Lung microvascular endothelial cell (primary cell): ENCODE measurements at regions not wholly inside any gene's neighbourhood (a gene's known extent, or its start where the extent isn't known, plus 50 kb on each side); places are given as distances from the start of the nearest gene placed in this dataset.

ENCODE experiments used
- DNase-seq, 2 donors: peaks; one replicate each; pipeline versions ENCODE4 v3.0.0 to v3.0.0-alpha.2; 2010; ENCODE audit warnings: low read depth in 2 of 2

DNA sequence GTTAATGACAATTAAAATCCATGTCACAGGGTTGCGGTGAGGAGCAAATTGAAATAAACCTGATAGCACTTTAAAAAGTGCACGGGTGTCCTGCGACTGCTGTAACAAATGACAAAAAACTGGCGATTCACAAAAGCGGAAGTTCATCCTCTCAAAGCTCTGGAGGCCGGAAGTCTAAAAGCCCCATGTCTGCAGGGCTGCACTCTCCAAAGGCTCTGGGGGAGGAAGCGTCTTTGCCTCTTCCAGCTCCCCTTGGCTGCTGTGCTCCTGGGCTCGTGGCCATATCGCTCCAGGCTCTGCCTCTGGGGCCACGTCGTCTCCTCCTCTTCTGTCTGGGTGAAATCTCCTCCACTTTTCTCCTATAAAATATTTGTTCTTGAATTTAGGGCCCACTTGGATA, 273.9 kb upstream of the IRX2 start:
- DNase-seq: no peak

- DNase-seq: no peak
Observed at GRCh38 chr5:3024976-3025375, 273.5 kb upstream of the IRX2 start.

DNA sequence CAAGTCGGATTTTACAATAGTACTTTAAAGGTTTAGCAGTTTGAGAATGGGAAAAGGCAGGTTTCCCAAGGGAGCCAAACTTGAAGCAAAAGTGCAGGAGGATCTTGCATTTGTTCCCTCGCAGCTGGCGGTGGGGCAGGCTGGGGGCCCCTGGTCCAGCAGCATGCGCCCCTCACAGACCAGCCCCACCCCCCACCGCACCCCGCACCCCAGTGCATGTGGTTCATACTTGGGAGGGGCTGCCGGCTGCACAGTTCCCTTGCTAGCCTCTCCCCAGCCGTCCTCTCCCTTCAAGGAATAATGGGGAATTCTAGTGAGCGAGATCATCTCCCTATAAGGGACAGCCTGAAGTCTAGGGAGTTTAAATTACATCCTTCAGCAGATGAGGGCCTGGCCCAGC, 273.1 kb upstream of the IRX2 start:
- no peak for DNase-seq

- DNase-seq: no peak
Observed at GRCh38 chr5:3024126-3024525, 272.6 kb upstream of the IRX2 start.

DNA sequence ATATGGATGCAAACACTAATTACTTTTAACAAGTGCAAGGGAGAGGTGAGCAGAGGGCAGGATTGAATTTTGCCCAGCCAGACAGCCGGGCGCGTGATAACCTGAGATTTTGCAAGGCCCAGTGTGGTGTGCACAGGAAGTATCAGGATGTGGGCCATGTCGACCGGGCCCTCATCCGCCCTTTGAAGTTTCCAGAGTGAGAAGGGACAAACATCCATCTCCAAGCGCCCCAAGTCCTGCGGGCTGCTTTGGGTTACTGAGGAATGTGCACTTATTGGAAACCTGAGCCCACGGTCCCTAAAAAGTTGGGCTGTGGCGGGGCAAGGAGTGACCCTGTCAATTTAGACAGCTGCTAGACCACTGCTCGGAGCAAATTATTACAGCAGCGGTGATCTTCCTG, 272.2 kb upstream of the IRX2 start:
- DNase-seq: no peak

GRCh38 chr5:3022665-3023064, 271.2 kb upstream of the IRX2 start:
- no peak for DNase-seq

DNA sequence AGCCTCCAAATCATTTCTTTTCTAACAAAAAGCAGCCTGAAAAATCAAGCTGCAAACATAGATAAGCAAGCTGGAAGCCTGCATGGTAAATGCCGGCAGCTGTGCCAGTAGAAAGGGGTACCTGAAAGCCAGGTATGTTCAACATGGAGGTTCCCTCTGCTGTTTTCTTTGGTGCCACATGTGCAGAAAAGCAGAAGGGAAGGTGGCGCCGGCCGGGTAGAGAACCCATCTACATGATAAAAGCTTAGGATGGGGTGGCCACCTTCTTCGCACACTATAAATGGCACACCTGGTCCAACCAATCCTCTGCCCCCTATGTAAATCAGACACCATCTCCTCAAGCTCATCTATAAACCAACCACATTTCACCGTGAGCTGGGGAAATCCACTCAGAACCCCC, 268.9 kb upstream of the IRX2 start:
- no peak for DNase-seq

DNA sequence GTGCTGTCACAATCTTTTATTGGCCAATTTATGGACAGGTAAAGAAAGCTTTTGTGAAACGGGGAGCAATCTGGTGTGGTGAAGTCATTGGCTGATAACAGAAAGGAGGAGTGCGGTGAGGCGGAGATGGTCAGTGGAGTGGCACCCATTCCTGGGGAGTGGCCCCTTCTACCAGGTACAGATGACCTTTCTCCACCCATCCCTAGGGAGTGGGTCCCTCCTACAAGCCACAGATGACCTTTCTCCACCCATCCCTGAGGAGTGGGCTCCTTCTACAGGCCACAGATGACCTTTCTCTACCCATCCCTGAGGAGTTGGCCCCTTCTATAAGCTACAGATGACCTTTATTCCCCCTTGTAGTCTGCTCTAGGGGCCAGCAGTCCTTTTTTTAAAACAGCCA, 267.6 kb upstream of the IRX2 start:
- DNase-seq: no peak

DNA sequence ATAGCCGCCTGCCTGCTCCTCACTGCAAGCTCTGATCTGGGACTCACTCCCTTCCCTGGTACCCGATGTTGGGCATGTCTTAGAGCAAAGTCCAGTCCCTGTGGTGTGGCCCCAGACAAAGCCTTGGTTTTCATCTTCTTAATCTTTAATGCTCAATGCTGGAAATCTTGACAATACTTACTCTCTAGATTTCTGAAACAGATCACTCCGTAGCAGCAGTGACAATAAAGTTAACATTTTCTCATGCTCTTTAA, 260.2 kb upstream of the IRX2 start:
- no peak for DNase-seq

DNA sequence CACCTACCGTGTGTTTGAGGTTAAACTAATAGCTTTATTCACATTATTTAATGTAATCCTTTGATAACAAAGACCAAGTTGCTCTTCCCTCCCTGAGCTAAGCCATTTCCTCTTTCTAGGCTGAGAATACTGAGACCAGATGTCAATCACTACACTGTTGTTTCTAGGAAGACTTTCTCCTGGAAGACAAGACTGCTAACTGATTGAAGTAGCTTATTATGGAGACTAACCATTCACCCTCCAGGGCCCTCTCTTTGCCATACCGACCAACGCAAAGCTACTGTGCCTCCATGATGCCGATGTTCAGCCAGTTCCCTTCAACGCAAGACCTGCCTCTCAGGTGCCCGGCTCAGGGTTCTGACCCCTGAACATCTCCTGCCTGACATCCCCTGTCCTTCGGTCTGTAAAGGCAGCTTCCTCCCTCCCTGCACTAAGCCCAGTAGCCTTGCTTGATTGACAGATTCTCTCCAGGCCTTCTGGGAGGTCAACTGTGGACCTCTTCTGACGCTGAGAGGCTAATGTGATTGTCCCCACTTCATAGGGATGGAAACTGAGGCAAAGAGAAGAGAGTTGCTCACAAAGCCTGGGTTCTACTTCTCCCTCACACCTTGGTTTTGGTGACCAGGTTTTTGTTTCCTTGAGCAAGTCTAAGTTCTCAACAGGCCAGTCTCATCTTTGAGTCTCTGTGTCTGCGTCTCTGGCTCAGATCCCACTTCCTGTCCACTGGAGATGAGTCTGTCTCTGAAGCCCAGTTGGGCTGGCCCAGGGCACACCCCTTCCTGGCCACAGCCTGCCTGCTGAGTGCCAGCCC, 259.7 kb upstream of the IRX2 start:
- no peak for DNase-seq

DNA sequence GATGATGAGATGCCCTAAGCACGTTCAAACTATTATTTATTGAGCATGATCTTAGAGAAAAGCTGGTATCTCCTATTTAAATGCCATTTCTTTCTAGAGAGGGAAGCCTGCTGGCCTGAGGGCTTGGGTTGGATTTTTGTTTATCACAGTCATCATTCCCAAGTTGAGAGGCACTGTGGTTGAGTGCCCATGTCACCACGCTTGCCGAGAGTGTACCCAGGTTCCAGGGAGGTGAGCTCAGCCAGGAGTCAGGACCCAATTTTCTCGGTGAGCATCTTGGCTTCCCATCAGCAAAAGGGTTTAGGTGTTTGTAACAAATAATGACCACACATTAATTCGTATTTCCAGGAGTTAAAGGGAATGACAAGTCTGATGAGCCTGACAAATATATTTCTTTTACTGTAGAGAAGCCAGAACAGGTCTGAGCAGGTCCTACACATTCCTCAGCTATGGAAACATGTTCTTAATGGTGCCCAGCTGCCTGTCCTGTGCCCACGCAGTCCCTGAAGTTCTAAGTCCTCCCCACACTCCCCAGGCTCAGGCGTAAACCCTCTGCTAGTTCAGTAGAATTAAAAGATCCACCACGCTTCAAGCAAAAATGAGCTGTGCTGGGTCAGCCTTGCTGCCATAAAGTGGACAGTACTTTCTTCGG, 258.9 kb upstream of the IRX2 start:
- no peak for DNase-seq

- DNase-seq: no peak
Observed at GRCh38 chr5:3009605-3010004, 258.1 kb upstream of the IRX2 start.

GRCh38 chr5:3007577-3007976, 256.1 kb upstream of the IRX2 start:
- DNase-seq: no peak

DNA sequence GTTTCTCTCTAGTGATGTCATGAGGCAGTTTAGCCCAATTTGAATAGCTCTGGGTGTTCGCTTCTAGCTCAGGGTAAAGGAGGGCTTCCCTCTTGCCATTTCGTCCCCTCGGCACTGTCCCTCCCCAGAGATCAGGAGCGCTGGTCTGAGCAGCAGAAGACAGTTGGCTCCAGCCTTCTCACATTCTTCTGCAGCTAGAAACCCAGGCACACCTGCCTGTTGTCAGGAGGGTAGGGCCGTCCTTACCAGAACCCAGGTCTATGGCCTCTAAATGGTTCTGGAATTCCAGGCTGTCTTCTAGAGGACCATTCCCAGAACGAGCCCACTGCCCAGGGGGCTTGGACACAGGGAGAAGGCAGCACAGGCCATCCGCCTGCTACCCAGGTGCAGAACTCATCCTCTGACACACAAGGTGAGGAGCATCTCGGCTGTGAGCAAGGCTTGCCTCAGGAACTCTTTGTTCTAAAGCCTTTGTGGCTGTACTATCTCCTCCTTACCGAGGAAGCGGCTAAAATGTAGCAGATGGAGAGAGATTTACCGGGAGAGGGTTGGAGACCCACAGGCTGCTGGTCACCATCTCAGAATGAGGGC, 255.6 kb upstream of the IRX2 start:
- DNase-seq: no peak

- no peak for DNase-seq
Observed at GRCh38 chr5:3006526-3006925, 255.0 kb upstream of the IRX2 start.

DNA sequence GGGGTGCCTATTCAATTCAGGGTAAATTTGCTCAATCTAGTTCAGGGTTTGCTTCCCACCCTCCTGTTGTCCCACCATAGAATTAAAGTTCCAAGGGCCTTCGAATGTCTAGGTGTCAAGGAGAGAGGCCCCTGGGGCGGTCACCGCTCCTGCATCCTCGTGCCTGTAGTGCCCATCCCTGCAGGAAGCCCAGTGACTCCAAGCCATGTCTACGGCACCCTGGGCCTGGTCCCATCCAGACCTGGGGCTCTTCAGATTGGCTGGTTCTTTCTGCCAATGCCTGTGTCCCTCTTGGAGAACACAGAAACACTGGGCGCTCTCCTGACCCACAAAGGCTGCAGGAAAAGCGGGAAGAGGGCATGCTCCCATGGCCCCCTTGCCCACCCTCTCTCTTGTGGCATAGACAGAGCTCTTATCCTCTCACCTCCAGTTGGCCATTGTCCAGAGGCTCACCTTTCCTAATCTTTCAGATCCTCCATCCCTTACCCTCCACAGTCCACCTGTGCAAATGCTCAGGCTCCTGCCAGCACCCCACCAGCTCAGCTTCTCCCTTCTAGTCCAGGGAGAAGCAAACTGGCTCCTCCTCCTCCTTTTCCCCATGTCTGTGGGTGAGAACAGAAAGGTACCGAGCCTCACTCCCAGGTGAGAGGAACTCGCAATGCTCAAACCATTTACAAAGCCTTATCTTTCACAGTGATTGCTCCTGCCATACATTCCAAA, 253.0 kb upstream of the IRX2 start:
- DNase-seq: no peak

GRCh38 chr5:3002230-3002629, 250.8 kb upstream of the IRX2 start:
- no peak for DNase-seq

DNA sequence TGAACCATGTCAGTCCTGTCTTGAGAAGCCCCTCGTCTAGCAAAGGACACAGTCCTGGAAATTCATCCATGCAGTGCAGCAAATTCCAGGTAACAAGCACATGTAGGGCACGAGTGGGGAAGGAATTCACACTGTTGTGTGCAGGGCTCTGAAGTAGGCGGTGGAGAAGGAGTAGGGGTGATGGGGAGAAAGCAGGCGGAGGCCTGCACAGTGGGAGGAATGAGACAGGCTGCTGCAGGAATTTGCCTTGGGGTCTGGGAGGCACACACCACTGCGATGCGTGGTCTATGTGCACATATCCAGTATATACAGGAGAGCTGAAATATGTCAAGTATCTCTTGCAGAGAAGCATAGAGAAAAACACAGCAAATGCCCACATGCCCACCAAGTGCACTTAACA, 249.2 kb upstream of the IRX2 start:
- DNase-seq: no peak

GRCh38 chr5:2999926-3000325, 248.4 kb upstream of the IRX2 start:
- DNase-seq: no peak

- no peak for DNase-seq
Observed at GRCh38 chr5:2998106-2998505, 246.6 kb upstream of the IRX2 start.

DNA sequence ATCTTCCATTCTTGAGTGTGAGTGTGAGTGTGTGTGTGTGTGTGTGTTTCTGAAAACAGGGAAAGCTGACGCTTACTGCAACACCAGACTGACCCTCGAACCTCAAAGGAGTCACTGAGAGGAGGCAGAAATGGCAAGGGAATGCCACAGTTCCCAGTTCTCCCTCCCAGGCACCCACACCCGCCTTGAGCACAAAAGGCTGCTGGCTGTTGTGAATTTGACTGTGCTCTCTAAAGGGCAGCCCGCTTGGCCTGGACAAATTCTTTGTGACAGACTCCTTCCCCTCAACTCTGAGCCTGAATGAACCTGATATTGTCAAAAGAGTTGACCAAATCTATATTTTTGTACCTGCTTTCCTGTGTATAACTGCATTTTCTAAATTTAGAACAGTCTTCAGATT, 245.7 kb upstream of the IRX2 start:
- no peak for DNase-seq

DNA sequence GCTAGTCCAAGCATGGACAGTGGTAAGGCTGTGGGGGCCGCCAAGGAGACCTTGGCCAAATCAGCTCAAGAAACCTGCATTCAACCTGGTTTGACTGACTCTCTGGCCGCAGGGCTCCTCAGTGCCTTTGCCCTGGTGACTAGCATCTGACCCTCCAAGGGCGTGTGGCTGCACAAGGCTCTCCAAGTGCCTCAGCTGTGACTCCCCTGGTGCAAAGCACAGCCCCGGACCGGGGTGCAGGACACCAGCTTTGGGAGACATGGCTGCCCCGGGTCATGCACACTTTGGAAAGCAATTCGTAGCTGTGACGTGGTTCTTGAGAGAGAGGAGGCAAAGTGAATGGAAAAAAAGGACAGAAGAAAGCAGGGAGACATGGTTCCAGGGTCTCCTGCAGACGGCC, 245.2 kb upstream of the IRX2 start:
- DNase-seq: no peak

DNA sequence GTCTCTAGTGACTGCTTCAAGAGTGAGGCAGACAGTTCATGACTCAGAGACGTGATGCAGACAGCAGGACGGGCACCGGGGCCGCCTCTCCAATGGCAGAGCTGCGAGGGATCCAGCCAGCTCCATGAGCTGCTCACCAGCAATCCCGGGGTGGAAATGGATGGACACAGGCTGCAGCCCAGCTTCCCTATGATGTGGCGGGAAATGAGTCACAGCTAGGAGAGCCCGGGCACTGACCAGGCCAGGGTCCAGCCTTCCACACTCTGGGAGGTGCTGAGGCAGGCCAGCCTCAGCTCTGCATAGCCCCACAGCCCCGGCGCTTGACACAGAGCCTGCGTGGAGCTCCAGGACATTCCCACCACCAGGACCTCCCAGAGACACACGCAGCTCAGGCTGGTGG, 244.8 kb upstream of the IRX2 start:
- DNase-seq: no peak
